ENCODE measurements at regions not wholly inside any gene's neighbourhood (a gene's known extent, or its start where the extent isn't known, plus 50 kb on each side); places are given as distances from the start of the nearest gene placed in this dataset.

GRCh38 chr13:47588676-47589075, 412.4 kb downstream of the SUCLA2 start:
- H3K4me3 ChIP-seq = no peak overlapping the region
- H3K4me2 ChIP-seq = no peak overlapping the region
- H3K36me3 ChIP-seq (replicated peaks; ENCODE audit: insufficient read depth, low read depth) = no peaks in the 10 kb centered on the region
- H2AFZ ChIP-seq = no peak overlapping the region
- H3K27me3 ChIP-seq = no peaks in the 10 kb centered on the region
- DNase-seq (ENCODE audit: low spot score) = no peak
- no peaks in the 10 kb centered on the region for H3K9me2 ChIP-seq (replicated peaks; ENCODE audit: insufficient read depth)
- no peaks in the 10 kb centered on the region for H3K79me2 ChIP-seq
- no peaks in the 10 kb centered on the region for H3K9me3 ChIP-seq (ENCODE audit: low read depth)
- no peak for TF ChIP-seq EZH2phosphoT487 (IDR thresholded peaks at IDR 0.05; ENCODE audit: low read depth, severe bottlenecking, unreplicated experiment)
- TF ChIP-seq CTCF (IDR thresholded peaks at IDR 0.05; ENCODE audit: poor library complexity) = no peak
- TF ChIP-seq EZH2 (IDR thresholded peaks at IDR 0.05; ENCODE audit: borderline replicate concordance) = no peak
- H3K27ac ChIP-seq = no peak overlapping the region
- H4K20me1 ChIP-seq (ENCODE audit: insufficient read depth, poor library complexity, severe bottlenecking) = no peaks in the 10 kb centered on the region
- no peaks in the 10 kb centered on the region for H3K4me1 ChIP-seq (ENCODE audit: insufficient read depth)

- H3K27me3 ChIP-seq = no peaks in the 10 kb centered on the region
- no peaks in the 10 kb centered on the region for H4K20me1 ChIP-seq (ENCODE audit: insufficient read depth, poor library complexity, severe bottlenecking)
- H2AFZ ChIP-seq = no peak overlapping the region
- H3K4me2 ChIP-seq = no peak overlapping the region
- no peaks in the 10 kb centered on the region for H3K36me3 ChIP-seq (replicated peaks; ENCODE audit: insufficient read depth, low read depth)
- H3K79me2 ChIP-seq = no peaks in the 10 kb centered on the region
- H3K4me1 ChIP-seq (ENCODE audit: insufficient read depth) = no peaks in the 10 kb centered on the region
- H3K9me3 ChIP-seq (ENCODE audit: low read depth) = no peaks in the 10 kb centered on the region
- no peak overlapping the region for H3K27ac ChIP-seq
- H3K9me2 ChIP-seq (replicated peaks; ENCODE audit: insufficient read depth) = no peaks in the 10 kb centered on the region
- no peak overlapping the region for H3K4me3 ChIP-seq
- TF ChIP-seq EZH2phosphoT487 (IDR thresholded peaks at IDR 0.05; ENCODE audit: low read depth, severe bottlenecking, unreplicated experiment) (no peak), CTCF (IDR thresholded peaks at IDR 0.05; ENCODE audit: poor library complexity) (no peak), EZH2 (IDR thresholded peaks at IDR 0.05; ENCODE audit: borderline replicate concordance) (no peak)
- WGBS (ENCODE audit: low lambda C conversion rate, missing lambda C conversion rate) = 63% methylated on average over 2 of the region's 2 CpGs
- no peak for DNase-seq (ENCODE audit: low spot score)
These were observed 428.7 kb downstream of the SUCLA2 start for GRCh38 chr13:47572375-47572774.

GRCh38 chr13:47564041-47564440, 437.0 kb downstream of the SUCLA2 start:
- H3K27me3 ChIP-seq = no peaks in the 10 kb centered on the region
- H4K20me1 ChIP-seq (ENCODE audit: insufficient read depth, poor library complexity, severe bottlenecking) = no peaks in the 10 kb centered on the region
- H3K9me3 ChIP-seq (ENCODE audit: low read depth) = no peaks in the 10 kb centered on the region
- H3K36me3 ChIP-seq (replicated peaks; ENCODE audit: insufficient read depth, low read depth) = no peaks in the 10 kb centered on the region
- 32% methylated on average over 7 of the region's 7 CpGs for WGBS (ENCODE audit: low lambda C conversion rate, missing lambda C conversion rate)
- no peak for TF ChIP-seq EZH2 (IDR thresholded peaks at IDR 0.05; ENCODE audit: borderline replicate concordance)
- no peak for TF ChIP-seq EZH2phosphoT487 (IDR thresholded peaks at IDR 0.05; ENCODE audit: low read depth, severe bottlenecking, unreplicated experiment)
- TF ChIP-seq CTCF (IDR thresholded peaks at IDR 0.05; ENCODE audit: poor library complexity) = no peak
- H2AFZ ChIP-seq = no peak overlapping the region
- H3K9me2 ChIP-seq (replicated peaks; ENCODE audit: insufficient read depth) = no peaks in the 10 kb centered on the region
- H3K4me2 ChIP-seq = no peak overlapping the region
- no peak overlapping the region for H3K4me3 ChIP-seq
- H3K4me1 ChIP-seq (ENCODE audit: insufficient read depth) = no peaks in the 10 kb centered on the region
- H3K27ac ChIP-seq = no peak overlapping the region
- H3K79me2 ChIP-seq = no peaks in the 10 kb centered on the region
- DNase-seq (ENCODE audit: low spot score) = no peak

- TF ChIP-seq EZH2 (IDR thresholded peaks at IDR 0.05; ENCODE audit: borderline replicate concordance) (no peak), CTCF (IDR thresholded peaks at IDR 0.05; ENCODE audit: poor library complexity) (no peak), EZH2phosphoT487 (IDR thresholded peaks at IDR 0.05; ENCODE audit: low read depth, severe bottlenecking, unreplicated experiment) (no peak)
- no peak for DNase-seq (ENCODE audit: low spot score)
- WGBS (ENCODE audit: low lambda C conversion rate, missing lambda C conversion rate) = 88% methylated on average over 3 of the region's 3 CpGs
These were observed 444.4 kb downstream of the SUCLA2 start for GRCh38 chr13:47556703-47557102.

More at GRCh38 chr13:47556703-47557102, 444.4 kb downstream of the SUCLA2 start:
- H4K20me1 ChIP-seq (ENCODE audit: insufficient read depth, poor library complexity, severe bottlenecking) = no peaks in the 10 kb centered on the region
- H3K9me2 ChIP-seq (replicated peaks; ENCODE audit: insufficient read depth) = no peaks in the 10 kb centered on the region
- no peaks in the 10 kb centered on the region for H3K27me3 ChIP-seq
- no peaks in the 10 kb centered on the region for H3K4me1 ChIP-seq (ENCODE audit: insufficient read depth)
- H2AFZ ChIP-seq = no peak overlapping the region
- H3K36me3 ChIP-seq (replicated peaks; ENCODE audit: insufficient read depth, low read depth) = no peaks in the 10 kb centered on the region
- H3K79me2 ChIP-seq = no peaks in the 10 kb centered on the region
- no peaks in the 10 kb centered on the region for H3K9me3 ChIP-seq (ENCODE audit: low read depth)
- H3K4me2 ChIP-seq = no peak overlapping the region
- no peak overlapping the region for H3K27ac ChIP-seq
- H3K4me3 ChIP-seq = no peak overlapping the region

All from hepatocyte (in vitro differentiated cells).